ENCODE measurements at regions not wholly inside any gene's neighbourhood (a gene's known extent, or its start where the extent isn't known, plus 50 kb on each side); places are given as distances from the start of the nearest gene placed in this dataset.

DNA sequence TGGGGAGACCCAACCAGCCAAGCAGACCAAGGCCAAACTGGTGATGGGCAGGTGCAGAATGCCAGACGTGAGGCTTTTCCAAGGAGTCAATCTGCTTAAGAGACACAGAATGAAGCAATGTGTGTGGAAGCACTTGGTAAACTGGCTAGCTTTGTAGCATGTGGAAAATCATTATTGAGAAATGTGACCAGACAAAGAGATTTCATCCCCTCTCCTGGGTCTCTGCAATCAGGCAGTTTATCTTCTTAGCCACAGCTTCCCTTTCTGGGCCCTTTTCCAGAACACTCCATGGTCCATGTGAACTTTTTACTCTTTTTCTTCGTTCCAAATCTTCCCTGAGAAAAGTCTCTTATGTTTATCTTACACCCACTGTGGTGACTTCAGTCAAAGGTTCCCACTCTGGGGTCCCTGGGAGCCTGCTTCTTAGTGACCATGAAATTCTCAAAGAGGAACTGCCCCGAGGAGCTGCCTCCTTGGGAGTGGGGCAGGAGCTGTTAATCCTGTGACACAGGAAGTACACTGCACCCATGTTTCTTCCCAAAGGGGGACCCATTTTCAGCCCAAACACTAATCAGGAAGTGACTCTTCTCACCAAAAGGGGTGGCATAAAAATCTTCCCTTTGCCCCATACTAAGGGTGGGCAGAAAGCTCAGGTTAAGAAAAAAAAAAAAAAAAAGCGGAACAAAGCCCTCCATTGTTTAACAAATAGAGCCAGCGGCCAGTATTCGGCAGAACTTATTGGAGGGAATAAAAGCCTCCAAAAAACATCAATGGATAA, 346.2 kb upstream of the ASIC2 start:
- H3K9me3 ChIP-seq (ENCODE audit: control insufficient read depth in 2 of 3, insufficient read depth in 1 of 3, low read length in 3 of 3) = peaks cover 0 to 10% (median 0%) of the 10 kb centered on the region in 3 donors
- H3K36me3 ChIP-seq (ENCODE audit: control insufficient read depth in 2 of 3, insufficient read depth in 3 of 3, low read length in 3 of 3) = no peaks in the 10 kb centered on the region
- TF ChIP-seq CTCF (IDR thresholded peaks at IDR 0.05; ENCODE audit: borderline replicate concordance, extremely low read depth, insufficient read depth) = no peak
- FAIRE-seq (no peak), DNase-seq (no peak)
- no peaks in the 10 kb centered on the region for H3K27me3 ChIP-seq (ENCODE audit: control insufficient read depth, insufficient read depth, low read length)
- no peak overlapping the region for H3K4me3 ChIP-seq (ENCODE audit: low read length in 3 of 3)
- H3K4me1 ChIP-seq (ENCODE audit: control insufficient read depth in 2 of 3, insufficient read depth in 2 of 3, low read depth in 1 of 3, low read length in 3 of 3) = no peaks in the 10 kb centered on the region
- intact Hi-C loops (cut with DNase I) = no loop called here
- no peak overlapping the region for H3K9ac ChIP-seq (ENCODE audit: low read length in 3 of 3)
- no peak overlapping the region for H3K27ac ChIP-seq (ENCODE audit: low read depth in 2 of 2, low read length in 2 of 2)

DNA sequence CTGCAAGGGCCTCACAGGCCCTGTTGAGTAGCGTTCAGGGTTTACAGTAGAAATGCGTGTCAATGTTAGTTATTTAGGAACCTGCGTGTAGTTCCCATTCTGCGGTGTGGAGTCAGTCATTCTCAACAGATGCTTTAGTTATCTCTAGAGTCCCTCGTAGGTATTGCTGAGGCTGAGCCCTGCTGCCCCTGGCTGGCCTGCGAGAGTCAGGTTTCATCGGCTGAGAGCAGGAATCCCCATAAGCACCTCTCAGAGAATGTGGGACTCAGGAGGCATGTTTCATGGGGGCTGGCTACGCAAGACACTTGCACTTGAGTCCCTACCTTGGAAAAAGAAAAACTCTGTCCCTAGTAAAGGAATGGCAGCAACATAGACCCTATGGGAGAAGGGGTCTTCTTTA, 347.5 kb upstream of the ASIC2 start:
- no peak overlapping the region for H3K27ac ChIP-seq (ENCODE audit: low read depth in 2 of 2, low read length in 2 of 2)
- H3K36me3 ChIP-seq (ENCODE audit: control insufficient read depth in 2 of 3, insufficient read depth in 3 of 3, low read length in 3 of 3) = no peaks in the 10 kb centered on the region
- intact Hi-C loops (cut with DNase I) = no loop called here
- peak in 3 of 5 donors; percentile 18 to 30 (median 20) for DNase-seq
- H3K9ac ChIP-seq (ENCODE audit: low read length in 3 of 3) = no peak overlapping the region
- no peaks in the 10 kb centered on the region for H3K27me3 ChIP-seq (ENCODE audit: control insufficient read depth, insufficient read depth, low read length)
- H3K4me1 ChIP-seq (ENCODE audit: control insufficient read depth in 2 of 3, insufficient read depth in 2 of 3, low read depth in 1 of 3, low read length in 3 of 3) = no peaks in the 10 kb centered on the region
- FAIRE-seq = no peak
- no peak overlapping the region for H3K4me3 ChIP-seq (ENCODE audit: low read length in 3 of 3)
- TF ChIP-seq CTCF (IDR thresholded peaks at IDR 0.05; ENCODE audit: borderline replicate concordance, extremely low read depth, insufficient read depth) = no peak
- peaks cover 0 to 10% (median 0%) of the 10 kb centered on the region in 3 donors for H3K9me3 ChIP-seq (ENCODE audit: control insufficient read depth in 2 of 3, insufficient read depth in 1 of 3, low read length in 3 of 3)

- H3K4me3 ChIP-seq (ENCODE audit: low read length in 3 of 3) = no peak overlapping the region
- no peak overlapping the region for H3K27ac ChIP-seq (ENCODE audit: low read depth in 2 of 2, low read length in 2 of 2)
- intact Hi-C loops (cut with DNase I) = no loop called here
- no peak for TF ChIP-seq CTCF (IDR thresholded peaks at IDR 0.05; ENCODE audit: borderline replicate concordance, extremely low read depth, insufficient read depth)
- H3K36me3 ChIP-seq (ENCODE audit: control insufficient read depth in 2 of 3, insufficient read depth in 3 of 3, low read length in 3 of 3) = no peaks in the 10 kb centered on the region
- H3K9ac ChIP-seq (ENCODE audit: low read length in 3 of 3) = no peak overlapping the region
- FAIRE-seq (no peak), DNase-seq (no peak)
- H3K27me3 ChIP-seq (ENCODE audit: control insufficient read depth, insufficient read depth, low read length) = no peaks in the 10 kb centered on the region
- no peaks in the 10 kb centered on the region for H3K4me1 ChIP-seq (ENCODE audit: control insufficient read depth in 2 of 3, insufficient read depth in 2 of 3, low read depth in 1 of 3, low read length in 3 of 3)
- peaks cover 0 to 10% (median 0%) of the 10 kb centered on the region in 3 donors for H3K9me3 ChIP-seq (ENCODE audit: control insufficient read depth in 2 of 3, insufficient read depth in 1 of 3, low read length in 3 of 3)
Measured at GRCh38 chr17:33642002-33642401, 348.9 kb upstream of the ASIC2 start.

Measured in kidney (tissue), 13 donors.